ENCODE measurements at regions not wholly inside any gene's neighbourhood (a gene's known extent, or its start where the extent isn't known, plus 50 kb on each side); places are given as distances from the start of the nearest gene placed in this dataset.

DNA sequence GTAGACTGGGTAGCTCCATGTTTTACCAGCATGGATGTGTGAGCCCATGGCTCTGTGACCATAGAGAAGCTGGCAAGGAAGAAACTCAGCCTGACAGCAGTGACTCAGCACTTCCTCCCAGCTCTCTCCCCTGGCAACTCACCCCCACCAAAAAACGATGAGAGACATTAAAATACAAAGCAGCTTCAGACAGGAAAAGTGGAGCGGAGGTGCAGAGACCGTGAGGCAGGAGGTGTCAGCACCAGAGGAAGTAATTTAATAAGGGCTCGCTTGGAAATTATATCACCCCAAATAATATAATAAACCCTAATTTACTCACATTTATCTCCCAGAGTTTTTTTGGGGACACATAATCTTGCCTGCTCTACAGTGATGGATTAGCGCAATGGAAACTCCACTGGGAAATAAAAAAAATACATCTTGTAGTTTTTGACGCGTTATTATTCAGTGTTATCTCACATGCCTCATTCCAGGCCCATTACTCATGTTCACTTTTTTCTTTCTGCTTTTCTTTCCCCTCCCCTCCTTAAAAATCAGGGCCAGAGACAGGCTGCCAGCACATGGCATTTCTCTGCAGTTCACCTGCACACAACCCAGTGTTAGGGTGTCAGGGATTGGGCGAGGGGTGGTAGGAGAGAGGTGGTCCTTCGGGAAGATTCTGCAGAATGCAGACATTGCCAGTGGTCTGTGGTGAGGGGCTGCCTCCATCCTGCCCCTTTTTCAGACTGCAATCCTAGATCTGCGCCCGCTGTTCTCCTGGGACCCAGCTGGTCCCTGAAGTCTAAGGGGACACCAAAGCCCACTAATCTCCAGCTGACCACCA, 170.8 kb downstream of the BUD13 start:
- no peak overlapping the region for H2AFZ ChIP-seq (ENCODE audit: low read depth, low read length)
- H3K36me3 ChIP-seq (replicated peaks; ENCODE audit: low read depth, low read length): no peaks in the 10 kb centered on the region
- H3K9me3 ChIP-seq (ENCODE audit: insufficient read depth, low read length): no peaks in the 10 kb centered on the region
- no peaks in the 10 kb centered on the region for H3K79me2 ChIP-seq (ENCODE audit: low read length)
- H3K9ac ChIP-seq (ENCODE audit: low read length): no peak overlapping the region
- no peak for TF ChIP-seq EZH2phosphoT487 (IDR thresholded peaks at IDR 0.05; ENCODE audit: low read depth)
- TF ChIP-seq, protein P1, sequence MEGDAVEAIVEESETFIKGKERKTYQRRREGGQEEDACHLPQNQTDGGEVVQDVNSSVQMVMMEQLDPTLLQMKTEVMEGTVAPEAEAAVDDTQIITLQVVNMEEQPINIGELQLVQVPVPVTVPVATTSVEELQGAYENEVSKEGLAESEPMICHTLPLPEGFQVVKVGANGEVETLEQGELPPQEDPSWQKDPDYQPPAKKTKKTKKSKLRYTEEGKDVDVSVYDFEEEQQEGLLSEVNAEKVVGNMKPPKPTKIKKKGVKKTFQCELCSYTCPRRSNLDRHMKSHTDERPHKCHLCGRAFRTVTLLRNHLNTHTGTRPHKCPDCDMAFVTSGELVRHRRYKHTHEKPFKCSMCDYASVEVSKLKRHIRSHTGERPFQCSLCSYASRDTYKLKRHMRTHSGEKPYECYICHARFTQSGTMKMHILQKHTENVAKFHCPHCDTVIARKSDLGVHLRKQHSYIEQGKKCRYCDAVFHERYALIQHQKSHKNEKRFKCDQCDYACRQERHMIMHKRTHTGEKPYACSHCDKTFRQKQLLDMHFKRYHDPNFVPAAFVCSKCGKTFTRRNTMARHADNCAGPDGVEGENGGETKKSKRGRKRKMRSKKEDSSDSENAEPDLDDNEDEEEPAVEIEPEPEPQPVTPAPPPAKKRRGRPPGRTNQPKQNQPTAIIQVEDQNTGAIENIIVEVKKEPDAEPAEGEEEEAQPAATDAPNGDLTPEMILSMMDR (IDR thresholded peaks at IDR 0.05; ENCODE audit: low read depth, low read length): no peak
- H3K4me2 ChIP-seq (ENCODE audit: low read length): no peak overlapping the region
- H3K4me1 ChIP-seq (ENCODE audit: low read length): no peaks in the 10 kb centered on the region
- H4K20me1 ChIP-seq (ENCODE audit: insufficient read depth, low read length): 0 out of 2 replicates have a peak, but pooled peaks cover 6% of the 10 kb centered on the region
- H3K4me3 ChIP-seq (ENCODE audit: low read length): no peak overlapping the region
- peaks cover 27% of the 10 kb centered on the region; the same call in 1 of the 2 replicates for H3K27me3 ChIP-seq (ENCODE audit: low read depth, low read length)
- H3K27ac ChIP-seq (ENCODE audit: low read length): no peak overlapping the region

DNA sequence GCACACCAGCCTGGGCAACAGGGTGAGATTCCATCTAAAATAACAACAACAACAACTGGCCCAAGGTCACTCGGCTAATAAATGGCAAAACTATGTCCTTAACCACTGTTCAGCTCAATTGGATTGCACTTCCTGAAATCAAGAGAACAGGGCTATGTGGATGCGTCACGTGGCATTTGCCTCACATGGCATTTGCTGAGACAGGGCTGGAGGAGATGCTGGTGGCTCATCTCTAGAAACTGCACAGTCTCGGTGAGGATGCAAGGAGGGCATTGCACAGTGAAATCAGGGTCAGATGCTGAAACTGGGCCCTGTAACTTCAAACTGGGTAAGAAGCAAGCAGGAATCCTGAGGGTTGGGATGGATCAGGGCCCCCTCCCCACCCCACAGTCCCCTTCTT, 171.9 kb downstream of the BUD13 start:
- H3K79me2 ChIP-seq (ENCODE audit: low read length): no peaks in the 10 kb centered on the region
- no peak overlapping the region for H3K4me3 ChIP-seq (ENCODE audit: low read length)
- H3K4me2 ChIP-seq (ENCODE audit: low read length): no peak overlapping the region
- 0 out of 2 replicates have a peak, but pooled peaks cover 3% of the 10 kb centered on the region for H4K20me1 ChIP-seq (ENCODE audit: insufficient read depth, low read length)
- TF ChIP-seq, protein P1 (IDR thresholded peaks at IDR 0.05; ENCODE audit: low read depth, low read length): no peak
- no peak for TF ChIP-seq EZH2phosphoT487 (IDR thresholded peaks at IDR 0.05; ENCODE audit: low read depth)
- peaks cover 27% of the 10 kb centered on the region for H3K27me3 ChIP-seq (ENCODE audit: low read depth, low read length)
- no peak overlapping the region for H3K27ac ChIP-seq (ENCODE audit: low read length)
- H3K9me3 ChIP-seq (ENCODE audit: insufficient read depth, low read length): no peaks in the 10 kb centered on the region
- H3K36me3 ChIP-seq (replicated peaks; ENCODE audit: low read depth, low read length): no peaks in the 10 kb centered on the region
- H3K9ac ChIP-seq (ENCODE audit: low read length): no peak overlapping the region
- no peak overlapping the region for H2AFZ ChIP-seq (ENCODE audit: low read depth, low read length)
- H3K4me1 ChIP-seq (ENCODE audit: low read length): no peaks in the 10 kb centered on the region

DNA sequence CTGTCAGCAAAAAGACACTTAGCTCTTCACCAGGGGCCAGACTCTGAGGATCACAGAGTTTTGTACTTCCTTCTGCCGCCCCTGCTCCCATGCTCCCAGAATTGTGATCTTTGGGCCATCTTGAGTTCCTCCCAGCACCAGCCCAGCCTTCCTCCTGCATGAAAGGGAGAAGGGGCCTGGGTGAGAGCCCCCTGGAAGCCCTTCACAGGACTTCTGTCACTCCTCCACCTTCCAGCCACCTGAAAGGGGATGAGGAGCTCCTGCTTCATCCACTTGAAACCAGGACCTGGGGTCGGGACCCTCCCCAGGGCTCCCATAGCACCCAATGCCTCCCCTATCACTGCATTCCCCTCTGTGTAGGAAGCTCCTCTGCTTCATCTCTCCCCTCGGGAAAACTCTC, 174.2 kb downstream of the BUD13 start:
- TF ChIP-seq, protein P1 (IDR thresholded peaks at IDR 0.05; ENCODE audit: low read depth, low read length): no peak
- no peak for TF ChIP-seq EZH2phosphoT487 (IDR thresholded peaks at IDR 0.05; ENCODE audit: low read depth)
- Histone ChIP-seq H3K4me1 (ENCODE audit: low read length) (no peaks in the 10 kb centered on the region), H3K4me2 (ENCODE audit: low read length) (no peak overlapping the region), H3K9ac (ENCODE audit: low read length) (no peak overlapping the region), H3K36me3 (replicated peaks; ENCODE audit: low read depth, low read length) (no peaks in the 10 kb centered on the region), H3K9me3 (ENCODE audit: insufficient read depth, low read length) (no peaks in the 10 kb centered on the region), H3K27me3 (ENCODE audit: low read depth, low read length) (peaks cover 47% of the 10 kb centered on the region), H3K27ac (ENCODE audit: low read length) (no peak overlapping the region), H3K79me2 (ENCODE audit: low read length) (no peaks in the 10 kb centered on the region), H3K4me3 (ENCODE audit: low read length) (no peak overlapping the region), H2AFZ (ENCODE audit: low read depth, low read length) (no peak overlapping the region), H4K20me1 (ENCODE audit: insufficient read depth, low read length) (no peaks in the 10 kb centered on the region)

DNA sequence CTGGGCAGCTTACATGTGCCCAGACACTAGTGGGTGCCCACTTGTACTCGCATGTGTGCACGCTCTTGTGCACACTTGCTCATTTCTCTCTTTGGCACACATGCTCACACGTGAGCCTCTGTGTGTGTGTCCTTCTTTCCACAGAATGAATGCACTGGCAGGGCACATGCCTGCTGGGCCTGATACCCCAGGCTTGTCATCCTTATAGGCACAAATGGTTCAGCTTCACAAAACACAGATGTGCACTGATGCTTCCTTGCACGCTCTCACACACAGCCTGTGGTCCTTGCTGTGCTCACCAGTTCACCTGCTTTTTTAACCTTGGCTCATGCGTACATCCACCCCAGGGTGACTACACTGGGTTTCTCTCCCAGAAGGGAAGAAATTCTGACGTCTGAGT, 174.8 kb downstream of the BUD13 start:
- no peaks in the 10 kb centered on the region for H3K79me2 ChIP-seq (ENCODE audit: low read length)
- no peak overlapping the region for H3K27ac ChIP-seq (ENCODE audit: low read length)
- no peak overlapping the region for H2AFZ ChIP-seq (ENCODE audit: low read depth, low read length)
- no peaks in the 10 kb centered on the region for H3K4me1 ChIP-seq (ENCODE audit: low read length)
- H4K20me1 ChIP-seq (ENCODE audit: insufficient read depth, low read length): no peaks in the 10 kb centered on the region
- no peak overlapping the region for H3K4me3 ChIP-seq (ENCODE audit: low read length)
- no peaks in the 10 kb centered on the region for H3K9me3 ChIP-seq (ENCODE audit: insufficient read depth, low read length)
- H3K4me2 ChIP-seq (ENCODE audit: low read length): no peak overlapping the region
- H3K36me3 ChIP-seq (replicated peaks; ENCODE audit: low read depth, low read length): no peaks in the 10 kb centered on the region
- H3K27me3 ChIP-seq (ENCODE audit: low read depth, low read length): peaks cover 48% of the 10 kb centered on the region
- H3K9ac ChIP-seq (ENCODE audit: low read length): no peak overlapping the region
- no peak for TF ChIP-seq EZH2phosphoT487 (IDR thresholded peaks at IDR 0.05; ENCODE audit: low read depth)
- TF ChIP-seq, protein P1 (IDR thresholded peaks at IDR 0.05; ENCODE audit: low read depth, low read length): no peak

All from OCI-LY3 (cell line).